Liver (tissue), 7 donors: ENCODE measurements at regions not wholly inside any gene's neighbourhood (a gene's known extent, or its start where the extent isn't known, plus 50 kb on each side); places are given as distances from the start of the nearest gene placed in this dataset.
"Not testable (repeated sequence)": the region's sequence is repeated elsewhere in the genome, so short reads cannot be mapped to it uniquely, and the experiment has no call there.

Experiments
- DNase-seq: peaks from one replicate; pipeline ENCODE4 v3.0.0-alpha.2; 2017; ENCODE audit warnings: low spot score
- H3K27ac ChIP-seq, 2 donors: one replicate each; pipeline ENCODE4 v1.7.0; 2013; ENCODE audit warnings: inconsistent platforms in 2 of 2, low read length in 2 of 2, control low read depth in 1 of 2, low read depth in 1 of 2, mild to moderate bottlenecking in 1 of 2
- H3K27me3 ChIP-seq, 4 donors: one replicate each; pipeline versions ENCODE4 v1.6.1 to v1.7.0; 2013; ENCODE audit warnings: low read length in 3 of 4, inconsistent platforms in 1 of 4, mild to moderate bottlenecking in 1 of 4, moderate library complexity in 1 of 4; ENCODE audit not compliant: control insufficient read depth in 4 of 4, insufficient read depth in 4 of 4
- H3K36me3 ChIP-seq, 4 donors: one replicate each; pipeline versions ENCODE4 v1.6.1 to v1.7.0; 2013; ENCODE audit warnings: low read length in 3 of 4, mild to moderate bottlenecking in 3 of 4, low read depth in 1 of 4, moderate library complexity in 1 of 4; ENCODE audit not compliant: control insufficient read depth in 4 of 4, insufficient read depth in 3 of 4
- H3K4me1 ChIP-seq, 4 donors: one replicate each; pipeline versions ENCODE4 v1.6.1 to v1.7.0; 2013; ENCODE audit warnings: low read length in 3 of 4, mild to moderate bottlenecking in 3 of 4, moderate library complexity in 1 of 4; ENCODE audit not compliant: control insufficient read depth in 4 of 4, insufficient read depth in 4 of 4
- H3K4me3 ChIP-seq, 3 donors: one replicate each; pipeline versions ENCODE4 v1.6.1 to v1.7.0; 2013; ENCODE audit warnings: low read length in 3 of 3, control low read depth in 1 of 3, low read depth in 1 of 3, mild to moderate bottlenecking in 1 of 3
- H3K9ac ChIP-seq, 2 donors: one replicate each; pipeline ENCODE4 v1.7.0; 2013; ENCODE audit warnings: low read length in 2 of 2, mild to moderate bottlenecking in 2 of 2, moderate library complexity in 2 of 2, control low read depth in 1 of 2, low read depth in 1 of 2
- H3K9me3 ChIP-seq, 4 donors: one replicate each; pipeline versions ENCODE4 v1.6.1 to v1.7.0; 2013; ENCODE audit warnings: low read length in 3 of 4; ENCODE audit not compliant: control insufficient read depth in 4 of 4
- ATF3 ChIP-seq: IDR thresholded peaks from 2 replicates; pipeline ENCODE4 v1.6.1; 2016; ENCODE audit warnings: antibody characterized with exemption
- FOXA2 ChIP-seq: IDR thresholded peaks from 2 replicates; pipeline ENCODE4 v1.6.1; 2016; ENCODE audit warnings: antibody characterized with exemption
- GABPA ChIP-seq, 2 donors: IDR thresholded peaks in 1 of 2; conservative IDR thresholded peaks in 1 of 2; 2 replicates each; pipeline ENCODE4 v1.6.1; 2016; ENCODE audit warnings: antibody characterized with exemption in 2 of 2, mild to moderate bottlenecking in 1 of 2, moderate library complexity in 1 of 2
- HNF4A ChIP-seq, 2 donors: conservative IDR thresholded peaks; 2 replicates each; pipeline ENCODE4 v1.6.1; 2016; ENCODE audit warnings: antibody characterized with exemption in 2 of 2, mild to moderate bottlenecking in 2 of 2
- HNF4G ChIP-seq: IDR thresholded peaks from 2 replicates; pipeline ENCODE4 v1.6.1; 2016; ENCODE audit warnings: antibody characterized with exemption
- REST ChIP-seq: IDR thresholded peaks from 2 replicates; pipeline ENCODE4 v1.6.1; 2016; ENCODE audit warnings: antibody characterized with exemption, mild to moderate bottlenecking
- TAF1 ChIP-seq: conservative IDR thresholded peaks from 2 replicates; pipeline ENCODE4 v1.6.1; 2016; ENCODE audit warnings: antibody characterized with exemption, mild to moderate bottlenecking
- WGBS: extraction: QIAGEN DNeasy Blood & Tissue Kit; methylation state at CpG from one replicate; pipeline ENCODE4 v1.1.7; 2013; 5-methylcytosine and 5-hydroxymethylcytosine counted together
- donor health status: healthy.
- donor health status: healthy.
- donor health status: healthy.
- donor health status: healthy.

DNA sequence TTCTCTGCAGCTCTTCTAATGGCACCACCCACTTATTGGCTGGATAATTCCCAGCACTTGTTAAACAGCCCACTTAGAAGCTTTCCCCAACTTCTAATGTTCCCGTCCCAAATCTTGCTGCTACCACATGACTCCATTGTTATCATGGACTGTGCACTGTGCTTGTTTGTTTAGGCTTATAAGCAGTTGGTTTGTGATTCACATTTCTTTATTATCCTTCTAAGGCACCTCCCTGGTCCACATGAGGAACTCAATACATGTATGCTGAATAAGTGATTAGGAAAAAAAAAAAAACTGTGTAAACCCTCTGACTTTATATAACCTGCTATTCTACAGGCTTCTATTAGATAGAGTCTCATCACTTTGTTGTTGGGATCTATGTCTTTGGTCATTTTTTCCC is 311.7 kb upstream of the CHRNA7 start:
- not testable (repeated sequence) for H3K27me3 ChIP-seq, DNase-seq, H3K4me1 ChIP-seq, H3K4me3 ChIP-seq, H3K27ac ChIP-seq, H3K9me3 ChIP-seq, H3K36me3 ChIP-seq, H3K9ac ChIP-seq
- WGBS: 46% methylated on average over 1 of the region's 1 CpG

GRCh38 chr15:31719396-31720022 is 310.8 kb upstream of the CHRNA7 start:
- 59% methylated on average over 7 of the region's 7 CpGs for WGBS
- not testable (repeated sequence) for H3K9ac ChIP-seq, H3K9me3 ChIP-seq, DNase-seq, H3K27ac ChIP-seq, H3K36me3 ChIP-seq, H3K4me1 ChIP-seq, H3K27me3 ChIP-seq, H3K4me3 ChIP-seq

GRCh38 chr15:31723019-31723418 is 307.3 kb upstream of the CHRNA7 start:
- not testable (repeated sequence) for DNase-seq, H3K27ac ChIP-seq, H3K4me1 ChIP-seq, H3K9me3 ChIP-seq, H3K9ac ChIP-seq, H3K4me3 ChIP-seq, H3K27me3 ChIP-seq, H3K36me3 ChIP-seq
- WGBS: 88% methylated on average over 10 of the region's 10 CpGs

DNA sequence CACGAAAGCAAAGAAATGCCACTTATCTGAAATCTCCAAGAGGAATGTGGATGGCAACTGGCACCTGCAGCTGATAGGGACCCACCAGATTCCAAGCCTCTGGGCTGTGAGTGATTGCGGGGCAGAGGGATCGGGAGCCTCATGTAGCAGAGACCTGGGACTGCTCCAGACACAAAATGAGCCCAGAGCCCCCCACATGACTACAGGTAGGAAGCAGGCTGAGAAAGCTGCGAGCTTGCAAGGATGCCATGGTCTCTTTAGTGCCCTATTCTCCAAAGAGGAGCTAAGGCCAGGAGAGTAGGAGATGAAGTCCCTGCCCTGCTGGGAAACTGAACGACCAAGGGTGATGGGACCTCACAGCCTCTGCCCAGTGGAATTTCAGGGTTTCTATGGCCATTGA is 305.4 kb upstream of the CHRNA7 start:
- DNase-seq, H3K27ac ChIP-seq, H3K4me3 ChIP-seq, H3K36me3 ChIP-seq, H3K27me3 ChIP-seq, H3K9ac ChIP-seq, H3K9me3 ChIP-seq, H3K4me1 ChIP-seq: not testable (repeated sequence)
- 77% methylated on average over 5 of the region's 5 CpGs for WGBS

DNA sequence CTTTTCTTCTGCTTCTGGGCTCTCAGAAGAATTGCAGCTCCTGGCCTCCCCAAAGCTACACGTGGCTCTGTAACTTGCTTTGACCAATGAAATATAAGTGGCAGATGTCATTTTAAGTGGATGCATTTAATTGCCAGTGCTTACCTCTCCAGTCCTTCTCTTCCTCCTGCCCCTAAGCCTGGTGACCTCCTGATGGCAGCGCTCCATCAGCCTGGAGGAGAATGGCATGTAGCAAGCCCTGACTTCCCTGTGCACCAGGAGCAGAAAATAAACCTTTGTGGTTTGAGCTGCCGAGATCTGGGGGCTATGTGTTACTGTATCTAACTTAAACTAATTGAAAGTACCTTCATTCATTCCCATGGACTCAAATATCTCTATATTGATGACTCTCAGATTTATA is 304.7 kb upstream of the CHRNA7 start:
- H3K9me3 ChIP-seq, H3K4me3 ChIP-seq, H3K27ac ChIP-seq, H3K36me3 ChIP-seq, H3K4me1 ChIP-seq, DNase-seq, H3K9ac ChIP-seq, H3K27me3 ChIP-seq: not testable (repeated sequence)
- 78% methylated on average over 3 of the region's 3 CpGs for WGBS

- no peaks in the 10 kb centered on the region for H3K36me3 ChIP-seq
- DNase-seq: no peak
- 84% methylated on average over 3 of the region's 3 CpGs for WGBS
- H3K27me3 ChIP-seq: no peaks in the 10 kb centered on the region
- no peak overlapping the region for H3K27ac ChIP-seq
- no peak for TF ChIP-seq HNF4A (conservative IDR thresholded peaks at IDR 0.05)
- no peak for TF ChIP-seq TAF1
- no peak for TF ChIP-seq REST
- no peak for TF ChIP-seq FOXA2
- no peak for TF ChIP-seq HNF4G
- no peak for TF ChIP-seq ATF3
- no peak for TF ChIP-seq GABPA (IDR thresholded peaks at IDR 0.05 in 1 of 2, conservative IDR thresholded peaks at IDR 0.05 in 1 of 2)
- H3K9me3 ChIP-seq: peaks cover 0 to 2% (median 0%) of the 10 kb centered on the region in 4 donors
- H3K4me1 ChIP-seq: no peaks in the 10 kb centered on the region
- H3K9ac ChIP-seq: no peak overlapping the region
- H3K4me3 ChIP-seq: no peak overlapping the region
Measured at GRCh38 chr15:31727612-31728011, 302.7 kb upstream of the CHRNA7 start.
